PFSK-1 (cell line): ENCODE measurements at regions not wholly inside any gene's neighbourhood (a gene's known extent, or its start where the extent isn't known, plus 50 kb on each side); places are given as distances from the start of the nearest gene placed in this dataset.

Source experiments
- FOXP2 ChIP-seq: optimal IDR thresholded peaks from 2 replicates; pipeline ENCODE3; 2011; ENCODE audit warnings: borderline replicate concordance, control low read depth, inconsistent platforms; ENCODE audit not compliant: insufficient read depth; ENCODE audit errors: extremely low read length, extremely low read depth
- POLR2AphosphoS5 ChIP-seq: IDR thresholded peaks from 2 replicates; pipeline ENCODE4 v1.6.1; 2012; ENCODE audit warnings: low read depth, mild to moderate bottlenecking, control low read depth, low read length, moderate library complexity
- SIN3A ChIP-seq: IDR thresholded peaks from 2 replicates; pipeline ENCODE4 v1.6.1; 2012; ENCODE audit warnings: mild to moderate bottlenecking, low read length, moderate library complexity, borderline replicate concordance; ENCODE audit not compliant: insufficient read depth
- TAF1 ChIP-seq: IDR thresholded peaks from 2 replicates; pipeline ENCODE4 v1.6.1; 2012; ENCODE audit warnings: low read length, control low read depth, borderline replicate concordance; ENCODE audit not compliant: insufficient read depth
- TF ChIP-seq, protein P1 (sequence below), 2 experiments: IDR thresholded peaks; 2 replicates each; pipeline versions ENCODE4 v1.6.1 to v1.8.0; 2011 to 2012; ENCODE audit warnings: low read depth in 2 of 2, low read length in 2 of 2, control low read depth in 1 of 2, inconsistent platforms in 1 of 2, mild to moderate bottlenecking in 1 of 2, moderate library complexity in 1 of 2; ENCODE audit not compliant: insufficient read depth in 1 of 2

DNA sequence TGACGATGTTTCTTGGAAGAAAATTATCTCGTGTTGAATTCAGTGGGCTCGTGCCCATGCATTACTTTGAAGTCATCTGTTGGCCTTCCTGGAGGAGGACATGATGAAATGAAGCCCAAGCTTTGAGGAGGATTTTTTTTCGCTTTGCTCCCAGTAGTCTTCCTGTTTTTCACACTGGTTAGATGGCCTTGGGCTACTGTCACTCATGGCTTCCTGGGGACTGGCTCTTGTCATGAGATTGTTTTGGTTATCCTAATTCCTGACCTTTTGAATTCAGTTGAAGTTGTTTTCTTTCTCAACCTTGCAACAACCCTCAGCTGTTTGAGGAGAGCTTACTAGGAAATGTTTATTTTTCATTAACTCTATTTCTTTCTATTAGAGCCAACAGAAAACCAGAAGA, 430.7 kb downstream of the HS3ST3B1 start:
- TF ChIP-seq TAF1 (no peak), FOXP2 (no peak)

DNA sequence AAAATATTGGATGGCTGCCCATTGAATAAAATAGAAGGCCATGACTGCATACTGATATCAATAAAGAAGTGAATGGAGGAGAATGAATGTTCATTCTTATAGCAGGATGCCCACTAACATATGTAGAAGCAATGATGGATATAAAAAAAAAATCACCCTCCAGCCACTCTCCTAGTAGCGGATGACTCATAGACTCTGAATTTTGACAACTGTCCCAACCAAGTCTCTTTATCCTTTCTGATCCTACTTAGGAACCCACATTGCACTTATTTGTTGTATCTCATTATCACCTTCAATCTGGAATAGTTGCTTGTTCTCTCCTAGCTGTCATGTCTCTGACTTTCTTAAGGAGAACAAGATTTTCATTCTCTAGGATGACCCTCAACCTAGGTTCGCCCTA, 429.9 kb downstream of the HS3ST3B1 start:
- no peak for TF ChIP-seq SIN3A
- no peak for TF ChIP-seq FOXP2
- TF ChIP-seq POLR2AphosphoS5 = no peak

DNA sequence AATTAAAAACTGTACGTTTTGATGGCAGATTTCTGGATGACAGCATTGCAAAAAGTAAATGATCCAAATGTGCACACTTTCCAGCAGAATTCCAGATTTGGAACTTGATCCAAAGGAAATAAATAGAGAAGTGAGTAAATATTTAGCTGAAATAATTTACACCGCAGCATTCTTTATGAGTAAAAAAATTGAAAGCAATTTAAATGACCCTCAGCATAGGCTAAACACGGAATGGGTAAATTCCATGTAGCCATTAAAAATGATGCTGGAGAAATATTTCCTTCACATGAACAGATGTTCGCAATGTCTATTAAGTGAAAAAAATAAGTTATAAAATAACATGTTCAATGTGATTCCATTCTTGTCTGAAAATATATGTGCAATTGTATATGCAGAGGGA, 424.8 kb downstream of the HS3ST3B1 start:
- TF ChIP-seq POLR2AphosphoS5 (no peak), SIN3A (no peak), TAF1 (no peak), FOXP2 (no peak)
- TF ChIP-seq, protein P1, sequence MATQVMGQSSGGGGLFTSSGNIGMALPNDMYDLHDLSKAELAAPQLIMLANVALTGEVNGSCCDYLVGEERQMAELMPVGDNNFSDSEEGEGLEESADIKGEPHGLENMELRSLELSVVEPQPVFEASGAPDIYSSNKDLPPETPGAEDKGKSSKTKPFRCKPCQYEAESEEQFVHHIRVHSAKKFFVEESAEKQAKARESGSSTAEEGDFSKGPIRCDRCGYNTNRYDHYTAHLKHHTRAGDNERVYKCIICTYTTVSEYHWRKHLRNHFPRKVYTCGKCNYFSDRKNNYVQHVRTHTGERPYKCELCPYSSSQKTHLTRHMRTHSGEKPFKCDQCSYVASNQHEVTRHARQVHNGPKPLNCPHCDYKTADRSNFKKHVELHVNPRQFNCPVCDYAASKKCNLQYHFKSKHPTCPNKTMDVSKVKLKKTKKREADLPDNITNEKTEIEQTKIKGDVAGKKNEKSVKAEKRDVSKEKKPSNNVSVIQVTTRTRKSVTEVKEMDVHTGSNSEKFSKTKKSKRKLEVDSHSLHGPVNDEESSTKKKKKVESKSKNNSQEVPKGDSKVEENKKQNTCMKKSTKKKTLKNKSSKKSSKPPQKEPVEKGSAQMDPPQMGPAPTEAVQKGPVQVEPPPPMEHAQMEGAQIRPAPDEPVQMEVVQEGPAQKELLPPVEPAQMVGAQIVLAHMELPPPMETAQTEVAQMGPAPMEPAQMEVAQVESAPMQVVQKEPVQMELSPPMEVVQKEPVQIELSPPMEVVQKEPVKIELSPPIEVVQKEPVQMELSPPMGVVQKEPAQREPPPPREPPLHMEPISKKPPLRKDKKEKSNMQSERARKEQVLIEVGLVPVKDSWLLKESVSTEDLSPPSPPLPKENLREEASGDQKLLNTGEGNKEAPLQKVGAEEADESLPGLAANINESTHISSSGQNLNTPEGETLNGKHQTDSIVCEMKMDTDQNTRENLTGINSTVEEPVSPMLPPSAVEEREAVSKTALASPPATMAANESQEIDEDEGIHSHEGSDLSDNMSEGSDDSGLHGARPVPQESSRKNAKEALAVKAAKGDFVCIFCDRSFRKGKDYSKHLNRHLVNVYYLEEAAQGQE (IDR thresholded peaks at IDR 0.05; ENCODE audit: insufficient read depth in 1 of 2, low read depth in 2 of 2, low read length in 2 of 2) = no peak

DNA sequence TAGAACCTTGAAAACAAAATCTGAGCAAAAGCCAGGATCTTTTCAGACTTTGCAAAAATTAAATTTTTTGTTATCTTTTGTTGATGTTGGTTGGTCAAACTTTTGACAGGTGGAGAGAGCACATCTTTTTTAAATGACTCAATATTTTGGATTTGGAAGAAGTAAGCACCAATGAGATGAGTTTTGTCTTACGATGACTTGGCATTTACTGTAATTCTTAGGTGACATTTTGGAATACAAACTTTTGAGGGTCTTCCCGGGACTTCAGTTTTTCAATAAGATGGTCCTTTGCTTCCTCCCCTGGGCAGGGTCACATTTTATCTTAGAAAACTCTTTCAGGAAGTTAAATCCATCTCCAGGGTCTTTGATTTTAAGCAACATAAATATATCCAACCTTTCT, 423.9 kb downstream of the HS3ST3B1 start:
- TF ChIP-seq, protein P1 (IDR thresholded peaks at IDR 0.05; ENCODE audit: insufficient read depth in 1 of 2, low read depth in 2 of 2, low read length in 2 of 2) = no peak
- TF ChIP-seq FOXP2 (no peak), POLR2AphosphoS5 (no peak), TAF1 (no peak)

DNA sequence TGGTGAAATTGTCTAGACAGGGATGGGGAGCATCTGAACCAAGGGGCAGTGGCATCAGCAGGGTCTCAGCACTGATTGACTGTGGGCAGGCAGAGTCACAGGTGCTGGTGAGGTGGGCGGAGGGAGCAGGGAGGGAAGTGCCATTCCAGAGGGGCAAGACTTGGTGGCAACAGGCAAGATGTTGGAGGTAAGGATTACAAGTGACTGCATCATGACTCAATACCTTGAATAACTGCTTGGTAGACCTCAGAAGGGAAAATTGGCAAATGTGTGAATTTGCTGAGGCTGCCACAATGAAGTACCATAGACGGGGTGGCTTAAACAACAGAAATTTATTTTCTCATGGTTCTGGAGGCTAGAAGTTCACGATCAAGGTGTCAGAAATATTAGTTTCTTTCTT, 419.1 kb downstream of the HS3ST3B1 start:
- TF ChIP-seq SIN3A (no peak), TAF1 (no peak), POLR2AphosphoS5 (no peak), FOXP2 (no peak)
- TF ChIP-seq, protein P1 (IDR thresholded peaks at IDR 0.05; ENCODE audit: insufficient read depth in 1 of 2, low read depth in 2 of 2, low read length in 2 of 2) = no peak

DNA sequence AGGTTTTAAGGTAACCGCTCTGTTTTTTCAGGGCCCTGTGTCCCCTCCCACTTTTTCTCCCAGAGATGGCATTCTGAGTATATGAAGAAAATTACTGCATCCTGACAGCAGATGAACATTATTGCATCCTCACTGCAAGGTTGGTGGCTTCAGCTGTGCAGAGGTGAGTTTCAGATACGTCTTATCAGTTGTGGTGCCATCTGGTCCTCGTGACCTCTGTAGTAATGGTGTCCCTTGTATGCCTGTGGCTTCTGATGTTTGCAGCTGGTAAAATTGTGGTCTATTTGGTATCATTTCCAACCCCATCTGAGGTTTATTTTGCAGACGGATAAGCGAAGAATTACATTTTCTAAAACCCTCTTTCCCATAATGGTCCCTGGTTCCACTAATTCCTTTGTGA, 417.0 kb downstream of the HS3ST3B1 start:
- no peak for TF ChIP-seq TAF1
- TF ChIP-seq, protein P1 (IDR thresholded peaks at IDR 0.05; ENCODE audit: insufficient read depth in 1 of 2, low read depth in 2 of 2, low read length in 2 of 2) = no peak
- no peak for TF ChIP-seq SIN3A
- no peak for TF ChIP-seq FOXP2
- no peak for TF ChIP-seq POLR2AphosphoS5
